MM.1S (cell line): ENCODE measurements at regions not wholly inside any gene's neighbourhood (a gene's known extent, or its start where the extent isn't known, plus 50 kb on each side); places are given as distances from the start of the nearest gene placed in this dataset.

Source experiments
- DNase-seq: peaks from one replicate; pipeline ENCODE4 v3.0.0-alpha.2; 2015
- H2AFZ ChIP-seq: fragments of 300-600 bp; sonication (generic); 2 replicates; pipeline ENCODE4 v1.6.0; 2016; ENCODE audit warnings: antibody characterized with exemption, low read length
- H3F3A ChIP-seq: fragments of 300-600 bp; sonication (generic); 2 replicates; pipeline ENCODE4 v1.6.1; 2016; ENCODE audit warnings: mild to moderate bottlenecking, antibody characterized with exemption, low read length, moderate library complexity, mixed read lengths; ENCODE audit not compliant: insufficient read depth
- H3K27ac ChIP-seq: fragments of 300-600 bp; sonication (generic); 2 replicates; pipeline ENCODE4 v1.5.1; 2016; ENCODE audit warnings: mild to moderate bottlenecking, low read length
- H3K27me3 ChIP-seq: fragments of 300-600 bp; sonication (generic); replicated peaks from 2 replicates; pipeline ENCODE4 v1.6.0; 2016; ENCODE audit warnings: low read length; ENCODE audit not compliant: insufficient read depth
- H3K36me3 ChIP-seq: fragments of 300-600 bp; sonication (generic); replicated peaks from 2 replicates; pipeline ENCODE4 v1.6.1; 2016; ENCODE audit warnings: mild to moderate bottlenecking, low read length, mixed read lengths; ENCODE audit not compliant: insufficient read depth
- H3K4me1 ChIP-seq: fragments of 300-600 bp; sonication (generic); 2 replicates; pipeline ENCODE4 v1.6.1; 2016; ENCODE audit warnings: low read length, mixed read lengths
- H3K4me2 ChIP-seq: fragments of 300-600 bp; sonication (generic); 2 replicates; pipeline ENCODE4 v1.6.0; 2016; ENCODE audit warnings: low read depth, low read length
- H3K4me3 ChIP-seq: fragments of 300-600 bp; sonication (generic); 2 replicates; pipeline ENCODE4 v1.5.1; 2016; ENCODE audit warnings: low read length, mixed read lengths
- H3K79me2 ChIP-seq: fragments of 300-600 bp; sonication (generic); 2 replicates; pipeline ENCODE4 v1.6.1; 2016; ENCODE audit warnings: mixed run types, low read length, mixed read lengths
- H3K9ac ChIP-seq: fragments of 300-600 bp; sonication (generic); 2 replicates; pipeline ENCODE4 v1.6.1; 2016; ENCODE audit warnings: low read length, mixed read lengths
- H3K9me2 ChIP-seq: fragments of 300-600 bp; sonication (generic); replicated peaks from 2 replicates; pipeline ENCODE4 v1.6.1; 2016; ENCODE audit warnings: mild to moderate bottlenecking, low read length, mixed read lengths; ENCODE audit not compliant: insufficient read depth
- H3K9me3 ChIP-seq: fragments of 300-600 bp; sonication (generic); replicated peaks from 2 replicates; pipeline ENCODE4 v1.6.1; 2016; ENCODE audit warnings: mild to moderate bottlenecking, low read length, mixed read lengths; ENCODE audit not compliant: insufficient read depth
- H4K20me1 ChIP-seq: fragments of 300-600 bp; sonication (generic); 2 replicates; pipeline ENCODE4 v1.6.1; 2016; ENCODE audit warnings: mild to moderate bottlenecking, low read length, moderate library complexity, mixed read lengths; ENCODE audit not compliant: insufficient read depth
- EZH2 ChIP-seq: fragments of 300-600 bp; sonication (generic); optimal IDR thresholded peaks from 2 replicates; pipeline ENCODE3; 2017; ENCODE audit warnings: low read depth, mild to moderate bottlenecking, antibody characterized with exemption, low read length, mixed read lengths
- EZH2phosphoT487 ChIP-seq: fragments of 300-600 bp; sonication (generic); IDR thresholded peaks from 2 replicates; pipeline ENCODE4 v1.6.1; 2018; ENCODE audit warnings: antibody characterized with exemption, low read length
- TF ChIP-seq, protein P1 (sequence below): fragments of 300-600 bp; sonication (generic); IDR thresholded peaks from 2 replicates; pipeline ENCODE4 v1.5.1; 2016; ENCODE audit warnings: antibody characterized with exemption, low read length, mixed read lengths

DNA sequence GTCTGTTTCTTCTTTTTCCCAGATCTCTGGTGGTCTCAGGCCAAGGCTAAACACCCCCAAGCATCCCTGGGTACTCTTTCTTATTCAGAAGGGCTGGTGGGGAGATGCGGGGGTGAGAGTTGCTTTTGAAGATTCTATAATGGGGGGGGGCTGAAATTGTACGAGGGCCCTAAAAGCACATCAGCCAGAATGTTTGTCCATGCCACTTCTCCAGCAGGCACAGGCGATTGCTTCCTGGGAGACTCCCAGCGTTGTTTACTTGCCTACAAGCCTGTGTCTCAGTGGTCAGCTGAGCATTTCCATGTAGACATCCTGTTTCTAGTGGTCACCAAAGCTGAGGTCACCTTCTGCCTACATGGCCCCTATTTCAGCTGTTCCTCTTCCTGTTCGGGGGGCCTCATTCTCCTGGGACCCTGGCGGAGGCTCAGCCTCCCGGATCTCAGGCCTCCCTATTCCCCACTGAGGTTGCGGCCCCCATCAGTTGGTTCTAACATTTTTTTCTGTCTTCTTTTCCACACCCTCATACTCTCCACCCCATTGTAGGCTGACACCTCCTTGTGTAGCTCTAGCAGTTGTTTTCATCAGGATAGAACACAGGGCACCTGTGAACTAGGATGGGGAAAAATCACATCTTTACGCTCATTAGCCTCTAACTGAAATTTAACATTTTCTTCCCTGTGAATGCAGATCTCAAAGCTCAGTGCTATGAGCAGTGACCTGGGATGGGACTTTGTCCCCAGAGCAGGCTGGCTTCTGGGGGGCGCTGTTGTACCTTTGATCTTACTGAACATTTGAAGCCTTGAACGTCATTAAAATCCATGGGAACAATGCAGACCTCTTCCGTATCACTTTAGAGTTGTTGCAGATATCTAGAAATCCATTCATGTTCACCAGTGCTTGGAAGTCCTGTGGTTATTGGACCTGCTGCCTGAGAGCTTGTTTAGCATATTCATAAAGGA, 286.5 kb downstream of the GLRX3 start:
- TF ChIP-seq EZH2phosphoT487 = no peak
- TF ChIP-seq, protein P1, sequence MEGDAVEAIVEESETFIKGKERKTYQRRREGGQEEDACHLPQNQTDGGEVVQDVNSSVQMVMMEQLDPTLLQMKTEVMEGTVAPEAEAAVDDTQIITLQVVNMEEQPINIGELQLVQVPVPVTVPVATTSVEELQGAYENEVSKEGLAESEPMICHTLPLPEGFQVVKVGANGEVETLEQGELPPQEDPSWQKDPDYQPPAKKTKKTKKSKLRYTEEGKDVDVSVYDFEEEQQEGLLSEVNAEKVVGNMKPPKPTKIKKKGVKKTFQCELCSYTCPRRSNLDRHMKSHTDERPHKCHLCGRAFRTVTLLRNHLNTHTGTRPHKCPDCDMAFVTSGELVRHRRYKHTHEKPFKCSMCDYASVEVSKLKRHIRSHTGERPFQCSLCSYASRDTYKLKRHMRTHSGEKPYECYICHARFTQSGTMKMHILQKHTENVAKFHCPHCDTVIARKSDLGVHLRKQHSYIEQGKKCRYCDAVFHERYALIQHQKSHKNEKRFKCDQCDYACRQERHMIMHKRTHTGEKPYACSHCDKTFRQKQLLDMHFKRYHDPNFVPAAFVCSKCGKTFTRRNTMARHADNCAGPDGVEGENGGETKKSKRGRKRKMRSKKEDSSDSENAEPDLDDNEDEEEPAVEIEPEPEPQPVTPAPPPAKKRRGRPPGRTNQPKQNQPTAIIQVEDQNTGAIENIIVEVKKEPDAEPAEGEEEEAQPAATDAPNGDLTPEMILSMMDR = no peak
- no peak for TF ChIP-seq EZH2
- no peak overlapping the region for H3K4me3 ChIP-seq

DNA sequence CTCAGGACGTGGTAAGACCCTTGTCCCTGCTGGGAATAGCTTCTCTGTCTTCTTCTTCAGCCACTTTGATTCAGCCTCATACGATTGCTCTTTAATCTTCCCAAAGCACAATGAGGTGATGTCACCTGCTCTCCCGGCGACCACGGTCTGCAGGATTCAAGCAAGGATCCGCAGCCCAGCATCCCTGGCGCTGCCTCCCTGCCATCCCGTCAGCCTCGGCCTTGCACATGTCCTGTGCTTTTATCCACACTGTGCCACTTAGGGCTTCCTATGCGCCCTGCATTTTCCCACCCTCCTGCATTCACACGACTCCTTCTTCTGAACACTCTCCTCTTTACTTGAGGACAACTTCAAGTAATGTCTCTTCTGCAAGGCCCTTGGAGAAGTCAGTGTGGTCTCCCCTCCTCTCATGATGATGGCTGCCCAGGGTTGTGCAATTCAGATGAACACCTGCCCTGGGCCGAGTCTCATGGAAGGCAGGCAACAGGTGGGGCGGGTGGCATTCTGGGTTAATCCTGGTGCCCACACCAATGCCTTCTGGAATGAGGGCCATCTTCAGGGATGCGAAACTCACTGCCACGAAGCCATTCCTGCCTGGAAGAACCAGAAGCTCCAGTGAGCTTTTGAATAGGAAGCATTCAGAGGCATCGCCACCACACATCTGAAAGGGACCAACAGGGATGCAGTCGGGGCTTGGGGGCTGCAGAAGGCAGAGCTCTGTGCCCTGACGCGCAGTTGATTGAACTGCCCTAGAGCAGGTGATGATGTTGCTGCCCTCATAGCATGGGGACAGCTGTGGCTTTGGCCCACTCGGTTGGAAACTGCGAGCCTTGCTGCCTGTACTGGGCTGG, 287.5 kb downstream of the GLRX3 start:
- DNase-seq = no peak
- no peaks in the 10 kb centered on the region for H3K36me3 ChIP-seq
- no peak overlapping the region for H3K4me3 ChIP-seq
- no peak overlapping the region for H2AFZ ChIP-seq
- no peak overlapping the region for H3K27ac ChIP-seq
- H3K27me3 ChIP-seq = no peaks in the 10 kb centered on the region
- no peaks in the 10 kb centered on the region for H3K4me1 ChIP-seq
- H3F3A ChIP-seq = no peaks in the 10 kb centered on the region
- H4K20me1 ChIP-seq = no peaks in the 10 kb centered on the region
- no peak for TF ChIP-seq EZH2phosphoT487
- no peak for TF ChIP-seq EZH2
- TF ChIP-seq, protein P1 = no peak
- H3K4me2 ChIP-seq = no peak overlapping the region
- H3K79me2 ChIP-seq = no peaks in the 10 kb centered on the region
- no peak overlapping the region for H3K9ac ChIP-seq
- no peaks in the 10 kb centered on the region for H3K9me3 ChIP-seq
- no peaks in the 10 kb centered on the region for H3K9me2 ChIP-seq

More for the DNA sequence above, 286.5 kb downstream of the GLRX3 start:
- Histone ChIP-seq H3K36me3 (no peaks in the 10 kb centered on the region), H3K4me2 (no peak overlapping the region), H3K27ac (no peak overlapping the region), H2AFZ (no peak overlapping the region), H3K9ac (no peak overlapping the region), H3F3A (no peaks in the 10 kb centered on the region), H3K79me2 (no peaks in the 10 kb centered on the region), H3K4me1 (no peaks in the 10 kb centered on the region), H4K20me1 (no peaks in the 10 kb centered on the region), H3K27me3 (no peaks in the 10 kb centered on the region), H3K9me2 (no peaks in the 10 kb centered on the region), H3K9me3 (no peaks in the 10 kb centered on the region)
- DNase-seq = no peak

DNA sequence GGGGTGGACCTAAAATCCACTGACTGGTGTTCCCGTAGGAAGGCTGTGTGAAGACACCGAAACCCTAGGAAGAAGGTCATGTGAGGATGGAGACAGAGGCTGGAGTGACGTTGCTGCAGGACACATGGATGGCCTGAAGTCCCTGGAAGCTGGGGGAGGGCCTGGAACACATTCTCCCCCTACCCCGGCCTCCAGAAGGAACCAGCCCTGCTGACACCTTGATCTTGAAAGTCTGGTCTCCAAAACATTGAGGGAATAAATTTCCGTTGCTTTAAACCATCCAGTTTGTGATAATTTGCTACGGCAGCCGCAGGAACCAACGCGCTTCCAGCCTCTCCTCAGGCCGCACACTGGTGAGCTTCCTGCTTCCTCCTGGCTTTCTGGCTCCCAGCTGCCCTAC, 288.2 kb downstream of the GLRX3 start:
- Histone ChIP-seq H3K9me3 (no peaks in the 10 kb centered on the region), H3K27ac (no peak overlapping the region), H3K4me3 (no peak overlapping the region), H3K4me1 (no peaks in the 10 kb centered on the region), H3K79me2 (no peaks in the 10 kb centered on the region), H2AFZ (no peak overlapping the region), H3K9me2 (no peaks in the 10 kb centered on the region), H3K9ac (no peak overlapping the region), H3K4me2 (no peak overlapping the region), H3K27me3 (no peaks in the 10 kb centered on the region), H3K36me3 (no peaks in the 10 kb centered on the region), H3F3A (no peaks in the 10 kb centered on the region), H4K20me1 (no peaks in the 10 kb centered on the region)
- no peak for DNase-seq
- no peak for TF ChIP-seq EZH2
- TF ChIP-seq EZH2phosphoT487 = no peak
- TF ChIP-seq, protein P1 = no peak
